Non-pigmented ciliary epithelial cell (primary cell): ENCODE measurements at regions not wholly inside any gene's neighbourhood (a gene's known extent, or its start where the extent isn't known, plus 50 kb on each side); places are given as distances from the start of the nearest gene placed in this dataset.
"Not testable (repeated sequence)": the region's sequence is repeated elsewhere in the genome, so short reads cannot be mapped to it uniquely, and the experiment has no call there.

Experiments
- DNase-seq: peaks from one replicate; pipeline ENCODE4 v3.0.0-alpha.2; 2010; ENCODE audit warnings: low read depth

DNA sequence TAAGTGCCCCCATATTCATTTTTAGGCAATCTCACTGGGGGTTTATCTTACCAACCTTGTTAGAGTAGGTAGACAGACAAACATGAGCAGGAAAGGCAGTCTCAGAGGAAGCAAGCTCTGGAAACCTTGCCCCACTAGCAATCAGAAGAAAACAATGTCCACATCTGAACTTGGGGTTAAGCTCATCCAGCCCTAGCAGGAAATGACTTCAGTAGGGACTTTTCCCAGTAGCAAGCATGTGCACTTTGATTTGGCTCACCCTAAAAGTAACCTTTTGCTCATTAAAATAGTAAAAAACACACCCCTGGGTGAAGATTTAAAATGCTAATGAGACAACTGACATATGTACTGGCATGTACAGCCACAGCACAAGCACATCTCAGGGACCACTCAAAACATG lies 175.5 kb downstream of the AKAIN1 start:
- no peak for DNase-seq

DNA sequence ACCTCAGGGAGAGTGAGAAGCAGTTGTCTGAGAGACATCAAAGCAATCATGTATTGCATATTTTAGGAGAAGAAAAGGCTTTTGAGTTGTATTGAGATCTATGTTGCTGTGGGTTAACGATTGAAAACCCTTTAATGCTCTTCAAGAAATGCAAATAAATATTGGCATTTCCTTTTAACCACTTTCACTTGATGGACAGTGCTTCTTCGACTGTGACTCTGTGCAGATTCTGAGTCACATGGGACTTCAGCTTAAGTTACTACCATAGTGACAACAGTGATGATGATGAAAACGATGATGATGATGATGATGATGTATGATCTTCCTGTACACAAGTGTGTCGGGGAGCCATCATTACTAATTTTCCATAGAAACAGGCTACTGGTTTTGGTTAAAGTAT lies 181.8 kb downstream of the AKAIN1 start:
- DNase-seq, result no peak

DNA sequence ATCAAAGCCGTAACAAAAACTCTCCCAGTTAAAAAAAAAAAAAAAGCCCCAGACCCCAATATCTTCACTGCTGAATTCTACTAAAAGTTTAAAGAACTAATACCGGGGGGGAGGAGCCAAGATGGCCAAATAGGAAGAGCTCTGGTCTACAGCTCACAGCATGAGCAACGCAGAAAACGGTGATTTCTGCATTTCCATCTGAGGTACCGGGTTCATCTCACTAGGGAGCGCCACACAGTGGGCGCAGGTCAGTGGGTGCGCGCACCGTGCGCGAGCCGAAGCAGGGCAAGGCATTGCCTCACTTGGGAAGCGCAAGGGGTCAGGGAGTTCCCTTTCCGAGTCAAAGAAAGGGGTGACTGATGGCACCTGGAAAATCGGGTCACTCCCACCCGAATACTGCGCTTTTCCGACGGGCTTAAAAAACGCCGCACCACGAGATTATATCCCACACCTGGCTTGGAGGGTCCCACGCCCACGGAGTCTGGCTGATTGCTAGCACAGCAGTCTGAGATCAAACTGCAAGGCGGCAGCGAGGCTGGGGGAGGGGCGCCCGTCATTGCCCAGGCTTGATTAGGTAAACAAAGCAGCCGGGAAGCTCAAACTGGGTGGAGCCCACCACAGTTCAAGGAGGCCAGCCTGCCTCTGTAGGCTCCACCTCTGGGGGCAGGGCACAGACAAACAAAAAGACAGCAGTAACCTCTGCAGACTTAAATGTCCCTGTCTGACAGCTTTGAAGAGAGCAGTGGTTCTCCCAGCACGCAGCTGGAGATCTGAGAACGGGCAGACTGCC lies 192.8 kb downstream of the AKAIN1 start:
- DNase-seq, result not testable (repeated sequence)

DNA sequence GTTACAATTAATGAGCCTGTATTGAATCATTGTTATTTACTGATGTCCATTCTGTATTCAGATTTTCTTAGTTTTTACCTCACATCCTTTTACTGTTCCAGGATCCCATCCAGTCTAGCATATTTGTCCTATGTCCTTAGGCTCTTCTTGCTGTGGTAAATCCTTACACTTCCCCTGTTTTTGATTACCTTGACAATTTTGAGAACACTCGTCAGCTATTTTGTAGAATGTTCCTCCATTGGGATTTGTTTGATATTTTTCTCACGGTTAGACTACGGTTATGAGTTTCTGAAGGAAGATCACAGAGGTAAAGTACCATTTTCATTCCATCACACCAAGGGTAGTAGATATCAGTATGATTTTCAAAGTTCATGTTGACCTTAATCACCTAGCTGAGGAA lies 202.3 kb downstream of the AKAIN1 start:
- no peak for DNase-seq

DNA sequence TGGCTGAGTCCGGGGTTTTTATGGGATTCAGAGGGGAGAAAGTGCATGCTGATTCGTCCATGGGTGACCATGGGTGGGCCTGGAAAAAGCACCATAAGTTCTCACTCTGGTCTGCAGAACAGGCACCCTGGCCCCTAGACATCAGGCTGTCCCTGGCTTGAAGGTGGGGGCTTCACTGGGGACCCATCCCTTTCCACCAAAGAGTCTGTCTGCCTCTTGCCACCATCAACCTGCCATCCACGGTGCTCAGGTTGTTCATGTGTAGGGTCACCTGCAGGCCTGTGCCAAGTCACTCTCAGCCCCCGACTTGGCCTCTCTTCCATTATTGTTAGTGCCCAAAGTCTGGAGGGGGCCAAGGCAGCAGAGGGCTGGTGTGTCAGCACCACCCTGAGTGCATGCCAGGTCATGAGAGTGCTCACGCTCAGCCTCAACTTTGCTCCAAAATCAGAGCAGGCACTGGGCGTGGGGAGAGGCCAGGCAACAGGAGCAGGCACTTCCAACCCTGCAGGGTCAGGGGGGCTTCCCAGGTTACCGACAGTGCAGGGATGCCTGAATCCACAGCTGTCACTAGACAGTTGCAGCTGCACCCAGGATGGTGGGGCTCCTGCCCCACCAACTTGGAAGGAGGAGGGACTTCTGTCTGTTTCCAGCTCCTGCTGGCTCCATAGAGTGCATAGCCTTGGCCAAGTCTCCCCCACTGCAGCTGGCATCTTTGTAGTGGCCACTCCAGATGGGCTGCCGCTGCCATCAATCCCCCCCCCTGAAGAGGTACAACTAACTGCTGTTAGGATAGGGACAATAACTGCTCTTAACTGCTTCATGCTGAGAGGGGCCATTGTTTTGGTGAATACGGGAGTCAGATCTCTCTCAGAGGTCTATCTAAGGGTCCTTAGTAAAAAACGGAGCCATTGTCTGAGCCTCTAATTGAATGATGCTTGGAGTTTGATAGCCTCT lies 209.3 kb downstream of the AKAIN1 start:
- DNase-seq, result no peak

DNA sequence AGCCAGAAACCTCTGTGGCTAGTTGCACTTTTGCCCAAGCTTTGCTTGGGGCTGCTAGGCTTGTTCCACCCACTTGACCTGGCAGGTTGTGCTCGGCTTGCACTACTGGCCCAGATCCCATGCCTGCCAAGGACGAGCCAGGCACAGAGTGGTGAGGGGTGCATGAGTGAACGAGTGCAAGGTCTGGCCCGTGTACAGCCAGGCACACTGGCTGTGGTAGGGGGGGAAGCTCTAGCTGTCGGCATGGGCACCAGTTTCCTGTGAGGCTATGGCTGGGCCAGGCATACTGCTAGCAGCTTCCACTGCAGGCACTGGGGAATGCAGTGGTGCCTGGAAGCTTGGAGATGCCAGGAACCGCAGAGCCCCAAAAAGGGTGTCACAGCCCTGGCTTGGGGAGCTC lies 210.4 kb downstream of the AKAIN1 start:
- DNase-seq, result no peak

DNA sequence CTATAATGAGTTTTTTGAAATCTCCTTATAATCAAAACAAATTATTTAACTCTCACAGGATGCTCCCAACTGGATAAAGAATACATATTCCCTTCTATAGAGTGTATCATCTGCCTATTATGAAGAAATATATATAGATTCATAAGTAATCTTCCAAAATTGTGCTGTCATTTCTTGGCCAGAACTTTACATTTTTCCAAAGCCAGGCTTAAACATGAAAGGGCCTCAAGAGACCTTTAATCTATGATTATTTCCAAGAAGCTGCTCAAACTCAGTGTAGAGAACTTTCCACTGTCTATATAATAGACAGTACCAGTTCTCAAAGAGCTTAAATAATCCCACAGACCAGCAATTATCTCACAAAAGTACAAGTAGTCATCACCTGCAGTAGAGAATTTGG lies 211.0 kb downstream of the AKAIN1 start:
- no peak for DNase-seq

DNA sequence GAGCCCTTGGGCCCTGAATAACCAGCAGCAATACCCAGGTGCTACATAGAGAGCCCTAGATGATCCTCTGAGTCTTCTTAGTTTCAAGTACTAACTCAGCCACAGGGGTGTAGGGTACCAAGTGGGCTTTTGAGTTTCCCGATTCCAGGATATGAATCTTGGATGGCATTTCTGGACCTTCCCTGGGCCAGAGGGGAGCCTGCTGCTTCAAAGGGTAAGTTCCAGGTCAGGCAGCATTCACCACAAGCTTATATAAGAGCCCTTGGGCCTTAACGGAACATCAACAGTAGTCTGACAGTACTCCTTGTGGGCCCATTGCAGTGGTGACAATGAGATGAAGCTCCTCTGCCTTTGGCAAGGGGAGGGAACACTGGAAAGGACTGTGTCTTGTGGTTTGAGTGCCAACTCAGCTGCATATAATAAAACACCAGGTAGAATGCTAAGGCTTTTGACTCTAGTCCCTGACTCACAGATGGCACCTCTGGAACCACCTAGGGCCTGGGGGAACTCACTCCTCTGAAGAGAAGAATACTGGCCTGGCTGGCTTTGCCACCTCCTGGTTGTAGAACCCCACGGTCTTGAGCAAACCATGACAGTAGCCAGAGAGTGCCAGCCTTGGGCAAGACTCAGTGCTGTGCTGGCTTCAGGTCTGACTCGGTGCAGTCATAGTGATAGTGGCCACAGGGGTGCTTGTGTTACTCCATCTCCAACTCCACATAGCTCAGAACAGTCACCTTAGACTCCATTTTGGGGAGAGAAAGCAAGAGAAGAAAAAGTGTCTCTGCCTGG lies 235.7 kb downstream of the AKAIN1 start:
- DNase-seq, result no peak

DNA sequence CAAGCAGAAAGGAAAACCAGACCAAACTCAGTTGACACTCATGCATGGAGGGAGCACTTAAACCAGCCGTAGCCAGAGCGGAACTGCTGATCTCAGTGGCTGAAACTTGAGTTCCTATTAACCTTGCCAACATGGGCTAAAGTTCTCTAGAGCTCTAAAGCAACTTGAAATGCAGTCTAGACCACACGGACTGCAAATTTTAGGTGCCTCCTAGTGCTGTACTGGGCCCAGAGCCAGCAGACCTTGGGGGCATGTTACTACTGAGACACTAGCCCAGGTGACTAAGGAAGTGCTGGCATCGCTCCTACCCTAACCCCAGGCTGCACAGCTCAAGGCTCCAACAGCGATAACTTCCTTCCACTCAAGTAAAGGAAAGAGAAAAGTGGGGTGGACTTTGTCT lies 236.5 kb downstream of the AKAIN1 start:
- DNase-seq, result no peak

DNA sequence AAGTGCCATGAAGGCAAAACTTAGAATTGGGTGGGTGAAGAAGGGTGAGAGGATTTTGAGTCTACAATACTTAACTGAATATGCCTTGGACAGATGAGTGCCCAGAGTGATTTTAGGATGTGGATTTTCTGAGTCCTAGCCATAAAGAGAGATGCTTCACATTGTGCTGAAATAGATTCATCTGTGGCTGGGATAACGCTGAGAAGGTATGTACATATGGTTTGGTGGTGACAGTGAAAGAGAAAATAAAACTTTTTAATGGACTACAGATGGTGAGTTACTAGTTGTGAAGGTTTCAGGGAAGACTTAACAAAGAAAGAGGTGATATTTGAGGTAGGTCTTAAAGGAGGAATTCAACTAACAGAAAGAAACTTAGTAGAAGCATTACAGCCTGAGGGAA lies 265.8 kb downstream of the AKAIN1 start:
- no peak for DNase-seq

DNA sequence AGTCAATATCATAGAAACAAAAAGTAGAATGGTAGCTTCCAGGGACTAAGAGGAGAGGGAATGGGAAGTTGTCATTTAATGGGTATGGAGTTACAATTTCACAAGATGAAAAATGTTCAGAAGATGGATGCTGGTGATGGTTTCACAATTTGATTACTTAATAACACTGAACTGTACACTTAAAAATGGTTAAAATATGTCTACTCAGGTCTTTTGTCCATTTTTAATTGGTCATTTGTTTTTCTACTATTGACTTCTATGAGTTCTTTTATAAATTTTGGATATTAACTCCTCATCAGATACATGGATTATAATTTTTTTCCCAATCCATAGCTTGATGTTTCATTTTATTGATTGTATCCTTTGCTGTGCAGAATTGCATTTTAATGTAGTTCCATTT lies 275.5 kb downstream of the AKAIN1 start:
- no peak for DNase-seq

DNA sequence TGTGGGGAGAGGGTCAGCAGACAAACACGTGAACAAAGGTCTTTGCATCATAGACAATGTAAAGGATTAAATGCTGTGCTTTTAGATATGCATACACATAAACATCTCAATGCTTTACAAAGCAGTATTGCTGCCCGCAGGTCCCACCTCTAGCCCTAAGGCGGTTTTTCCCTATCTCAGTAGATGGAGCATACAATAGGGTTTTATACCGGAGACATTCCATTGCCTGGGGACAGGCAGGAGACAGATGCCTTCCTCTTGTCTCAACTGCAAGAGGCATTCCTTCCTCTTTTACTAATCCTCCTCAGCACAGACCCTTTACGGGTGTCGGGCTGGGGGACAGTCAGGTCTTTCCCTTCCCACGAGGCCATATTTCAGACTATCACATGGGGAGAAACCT lies 279.5 kb downstream of the AKAIN1 start:
- DNase-seq, result not testable (repeated sequence)

DNA sequence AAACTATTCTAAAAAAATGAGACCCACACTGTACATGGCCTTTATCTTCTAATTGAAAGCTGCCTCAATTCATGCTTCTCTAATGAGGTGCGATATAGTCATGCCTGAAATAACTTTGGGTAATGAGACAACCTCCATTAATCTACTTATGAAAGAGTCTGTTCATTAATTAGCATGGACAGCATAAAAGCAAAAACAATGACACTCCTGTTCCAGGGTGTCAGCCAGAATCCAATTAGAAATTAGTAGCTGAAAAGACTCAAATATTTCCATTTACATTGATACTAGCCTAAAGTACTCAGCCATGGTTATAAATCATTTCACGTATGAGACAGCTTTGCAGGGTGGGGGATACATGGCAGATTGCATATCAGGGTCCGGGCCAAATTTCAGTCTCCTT lies 288.7 kb downstream of the AKAIN1 start:
- DNase-seq, result no peak

DNA sequence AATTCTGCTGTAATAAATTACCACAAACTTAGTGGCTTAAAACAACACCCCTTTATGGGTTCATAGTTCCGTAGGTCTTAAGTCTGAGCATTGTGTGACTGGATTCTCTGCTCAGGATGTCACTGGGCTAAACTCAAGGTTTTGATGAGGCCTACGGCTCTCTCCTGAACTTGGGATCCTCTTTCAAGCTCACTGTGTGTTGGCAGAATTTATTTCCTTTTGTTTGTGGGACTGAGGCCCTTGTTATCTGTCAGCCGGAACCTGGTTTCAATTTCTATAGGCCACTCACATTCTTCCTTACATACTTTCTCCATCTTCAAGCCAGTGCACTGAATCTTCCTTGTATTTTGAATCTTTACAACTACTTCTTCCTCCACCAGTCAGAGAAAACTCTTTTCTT lies 290.2 kb downstream of the AKAIN1 start:
- no peak for DNase-seq

DNA sequence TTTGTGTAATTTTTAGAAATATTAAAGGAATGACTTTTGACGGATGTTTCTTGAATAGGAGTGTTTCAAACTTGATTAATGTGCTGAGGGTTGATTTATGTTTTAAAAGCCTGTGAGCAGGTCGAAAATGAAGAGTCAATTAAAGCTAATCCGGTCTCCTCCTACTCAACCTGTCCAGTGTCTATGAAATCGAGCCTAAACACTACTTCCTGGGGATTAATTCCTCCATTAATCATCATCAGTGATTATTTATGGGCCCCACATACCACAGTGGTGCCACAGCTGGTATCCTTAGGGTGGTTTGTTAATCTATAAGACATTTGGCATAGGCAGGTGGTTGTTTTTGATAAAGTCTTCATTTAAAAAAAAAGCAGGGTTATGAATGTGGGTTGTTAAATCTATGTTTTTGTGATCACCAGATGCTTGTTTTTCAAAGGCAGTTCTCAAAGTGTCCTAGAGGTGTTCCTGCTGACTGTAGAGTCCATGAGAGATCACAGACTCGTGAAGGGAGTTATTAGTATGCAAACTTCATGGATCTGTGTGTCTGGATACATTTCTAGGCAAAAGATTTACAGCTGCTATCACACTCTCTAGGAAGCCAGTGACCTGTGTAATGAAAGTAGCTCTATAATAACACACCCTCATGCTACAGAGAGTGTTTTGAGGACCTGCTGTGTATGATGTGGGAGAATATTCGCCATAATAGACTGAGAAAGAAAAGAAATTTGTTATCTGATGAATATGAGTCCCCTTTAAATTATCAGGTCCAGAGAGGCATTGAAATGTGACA lies 308.6 kb downstream of the AKAIN1 start:
- no peak for DNase-seq

DNA sequence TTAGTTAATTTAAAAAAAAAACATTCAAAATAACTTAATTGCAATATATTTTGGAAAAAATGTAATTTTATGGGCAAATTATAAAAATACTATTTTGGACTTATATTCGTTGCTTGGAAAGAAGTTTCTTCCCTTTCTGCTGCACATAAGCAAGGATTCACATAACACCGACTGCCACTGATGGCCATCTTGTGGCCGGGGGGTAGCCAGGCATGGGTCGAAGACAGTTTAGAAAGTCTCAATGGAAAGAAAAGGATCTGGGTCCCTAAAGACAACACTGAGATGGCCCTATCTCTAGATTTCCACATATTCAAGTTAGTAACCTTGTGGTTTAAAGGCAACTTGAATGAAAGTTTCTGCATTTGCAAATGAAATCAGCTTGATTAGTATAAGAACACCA lies 318.6 kb downstream of the AKAIN1 start:
- DNase-seq, result no peak

DNA sequence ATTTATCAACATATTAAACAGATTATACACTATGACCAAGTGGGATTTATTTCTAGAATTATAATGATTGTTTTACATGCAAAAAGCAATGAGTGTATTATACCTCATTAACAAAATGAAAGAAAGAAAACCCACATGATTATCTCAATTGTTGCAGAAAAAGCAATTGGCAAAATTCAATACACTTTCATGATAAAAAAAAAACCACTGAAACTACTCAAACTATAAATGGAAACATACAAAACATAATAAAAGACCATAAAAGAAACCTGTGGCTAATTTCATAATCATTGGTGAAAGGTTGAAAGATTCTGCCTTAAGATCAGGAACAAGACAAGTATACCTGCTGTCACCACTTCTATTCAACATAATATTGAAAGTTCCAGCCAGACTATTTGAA lies 325.9 kb downstream of the AKAIN1 start:
- no peak for DNase-seq

DNA sequence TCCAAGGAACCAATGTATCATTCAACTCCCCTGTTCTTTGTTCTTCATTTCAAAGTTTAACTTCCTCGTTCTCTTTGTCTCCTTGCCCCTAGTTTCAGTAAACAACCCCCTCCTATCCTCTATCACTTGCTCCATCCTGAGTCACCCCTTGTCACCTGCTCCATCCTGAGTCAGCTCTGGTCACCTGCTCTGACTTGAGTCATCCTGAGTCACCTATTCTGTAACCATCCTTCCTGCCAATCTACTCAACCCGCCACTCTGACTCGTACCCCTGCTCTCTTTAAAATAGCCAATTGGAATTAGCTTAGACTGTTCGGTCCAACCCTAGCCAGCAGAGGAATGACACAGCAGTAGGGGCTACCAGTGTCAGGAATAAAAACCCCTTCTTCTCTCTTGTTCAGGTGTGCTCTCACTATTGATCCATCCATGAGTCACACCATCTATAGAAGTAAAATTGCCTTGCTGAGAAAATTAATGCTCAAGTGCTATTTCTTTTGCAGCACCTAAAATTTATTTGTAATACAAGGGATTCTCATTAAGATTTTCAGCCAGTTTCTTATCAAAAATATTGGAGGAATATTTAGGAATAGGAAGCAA lies 326.8 kb downstream of the AKAIN1 start:
- no peak for DNase-seq

DNA sequence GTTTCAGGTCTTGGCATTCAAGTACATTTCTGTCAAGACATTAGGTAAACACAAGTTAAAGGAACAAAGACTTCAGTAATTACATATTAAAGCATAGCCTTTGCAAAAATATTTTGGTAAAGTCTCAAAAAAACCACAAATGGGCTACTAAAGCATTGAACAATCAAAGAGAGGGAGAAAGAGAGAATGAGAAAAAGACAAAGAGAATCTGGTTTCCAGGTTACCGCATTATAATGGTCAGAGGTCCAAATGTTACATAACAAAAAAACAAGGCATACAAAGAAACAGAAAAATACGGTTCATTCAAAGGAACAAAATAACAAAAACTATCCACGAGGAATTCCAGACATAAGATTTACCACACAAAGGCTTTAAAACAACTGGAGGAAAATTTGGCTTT lies 327.9 kb downstream of the AKAIN1 start:
- no peak for DNase-seq

DNA sequence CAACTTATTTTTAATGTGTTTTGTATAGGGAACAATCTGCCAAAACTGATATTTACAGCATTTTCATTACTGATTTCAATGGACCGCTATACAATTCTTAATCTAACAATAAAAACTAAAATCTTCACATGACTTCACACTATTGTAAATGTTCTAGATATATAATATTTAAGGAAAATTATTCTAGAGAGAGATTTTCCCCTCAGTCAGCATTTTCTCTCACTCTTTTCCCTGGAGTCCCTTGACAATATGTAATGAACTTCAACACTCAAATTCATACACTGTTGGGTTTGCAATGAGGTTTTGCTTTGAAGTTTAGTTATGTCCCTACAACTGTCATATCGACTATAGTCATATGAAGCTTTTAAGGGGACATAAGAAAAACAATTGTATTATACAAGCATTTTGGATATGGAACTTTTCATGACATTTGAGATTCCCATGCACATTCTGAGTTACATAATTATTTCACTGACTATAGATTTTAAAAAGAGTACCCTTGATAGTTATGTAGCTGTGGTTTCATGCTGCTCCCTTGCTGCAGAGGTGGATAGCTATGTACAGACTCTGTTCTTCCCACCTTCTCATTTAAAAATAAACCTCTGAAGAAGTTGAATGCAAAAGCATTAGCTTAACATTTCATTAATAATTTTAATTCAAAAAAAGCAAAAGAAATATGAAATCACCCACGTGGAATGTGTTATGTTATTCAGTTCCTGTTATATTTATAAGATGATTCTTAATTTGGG lies 338.5 kb downstream of the AKAIN1 start:
- DNase-seq, result no peak

DNA sequence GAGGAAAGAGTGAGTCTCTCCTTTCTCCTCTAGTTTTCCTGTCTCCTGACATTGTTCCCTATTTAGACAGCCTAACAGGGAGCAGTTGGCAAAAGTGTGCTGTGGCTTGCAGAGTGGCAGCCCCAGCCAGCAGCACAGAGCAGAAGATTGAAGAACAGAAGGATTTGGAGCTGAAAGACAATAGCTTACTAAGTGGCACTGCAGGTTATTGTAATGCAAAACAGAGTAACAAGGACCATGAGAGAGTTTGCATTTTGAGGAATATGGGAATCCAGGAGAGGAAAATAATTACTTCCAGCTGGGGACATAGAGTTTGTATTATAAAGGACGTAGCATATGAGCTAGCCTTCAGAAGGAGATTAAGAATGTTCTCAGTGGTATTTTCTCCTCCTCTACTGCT lies 342.4 kb downstream of the AKAIN1 start:
- DNase-seq, result no peak
